C4-2B (cell line): ENCODE measurements at regions not wholly inside any gene's neighbourhood (a gene's known extent, or its start where the extent isn't known, plus 50 kb on each side); places are given as distances from the start of the nearest gene placed in this dataset.

Experiments used
- ZFX ChIP-seq: fragments of 450-650 bp; IDR thresholded peaks from 2 replicates; pipeline ENCODE4 v1.6.1; 2017
- TF ChIP-seq, protein P1 (sequence below): fragments of 450-650 bp; conservative IDR thresholded peaks from 2 replicates; pipeline ENCODE4 v1.5.1; 2017; ENCODE audit warnings: mild to moderate bottlenecking

DNA sequence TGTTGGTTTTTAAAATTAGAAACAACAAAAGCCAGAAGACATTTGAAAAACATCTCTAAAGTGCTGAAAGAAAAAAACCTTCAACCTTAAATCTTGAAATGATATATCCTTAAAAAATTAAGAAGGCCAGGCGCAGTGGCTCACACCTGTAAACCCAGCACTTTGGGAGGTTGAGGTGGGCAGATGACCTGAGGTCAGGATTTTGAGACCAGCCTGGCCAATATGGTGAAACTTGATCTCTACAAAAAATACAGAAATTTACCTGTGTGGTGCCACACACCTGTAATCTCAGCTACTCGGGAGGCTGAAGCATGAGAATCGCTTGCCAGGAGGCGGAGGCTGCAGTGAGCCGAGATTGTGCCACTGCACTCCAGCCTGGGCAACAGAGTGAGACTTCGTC lies 87.7 kb upstream of the SIX2 start:
- TF ChIP-seq, protein P1, sequence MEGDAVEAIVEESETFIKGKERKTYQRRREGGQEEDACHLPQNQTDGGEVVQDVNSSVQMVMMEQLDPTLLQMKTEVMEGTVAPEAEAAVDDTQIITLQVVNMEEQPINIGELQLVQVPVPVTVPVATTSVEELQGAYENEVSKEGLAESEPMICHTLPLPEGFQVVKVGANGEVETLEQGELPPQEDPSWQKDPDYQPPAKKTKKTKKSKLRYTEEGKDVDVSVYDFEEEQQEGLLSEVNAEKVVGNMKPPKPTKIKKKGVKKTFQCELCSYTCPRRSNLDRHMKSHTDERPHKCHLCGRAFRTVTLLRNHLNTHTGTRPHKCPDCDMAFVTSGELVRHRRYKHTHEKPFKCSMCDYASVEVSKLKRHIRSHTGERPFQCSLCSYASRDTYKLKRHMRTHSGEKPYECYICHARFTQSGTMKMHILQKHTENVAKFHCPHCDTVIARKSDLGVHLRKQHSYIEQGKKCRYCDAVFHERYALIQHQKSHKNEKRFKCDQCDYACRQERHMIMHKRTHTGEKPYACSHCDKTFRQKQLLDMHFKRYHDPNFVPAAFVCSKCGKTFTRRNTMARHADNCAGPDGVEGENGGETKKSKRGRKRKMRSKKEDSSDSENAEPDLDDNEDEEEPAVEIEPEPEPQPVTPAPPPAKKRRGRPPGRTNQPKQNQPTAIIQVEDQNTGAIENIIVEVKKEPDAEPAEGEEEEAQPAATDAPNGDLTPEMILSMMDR = no peak
- no peak for TF ChIP-seq ZFX
